HL-60/S4 treated with retinoic acid at 250 ng/mL for 4 days and 3 days (cell line): ENCODE measurements at regions not wholly inside any gene's neighbourhood (a gene's known extent, or its start where the extent isn't known, plus 50 kb on each side); places are given as distances from the start of the nearest gene placed in this dataset.
"Not testable (repeated sequence)": the region's sequence is repeated elsewhere in the genome, so short reads cannot be mapped to it uniquely, and the experiment has no call there.

Experiments used
- in situ Hi-C: fragments of 300-500 bp; cut with MboI; formaldehyde crosslinking; loops from 2 replicates; pipeline ENCODE4 v1.7.0; 2022; ENCODE audit warnings: low sequenced_read_pairs

- in situ Hi-C loops: no loop called here
Observed at GRCh38 chr3:17915341-17915740, 172.9 kb upstream of the TBC1D5 start.

DNA sequence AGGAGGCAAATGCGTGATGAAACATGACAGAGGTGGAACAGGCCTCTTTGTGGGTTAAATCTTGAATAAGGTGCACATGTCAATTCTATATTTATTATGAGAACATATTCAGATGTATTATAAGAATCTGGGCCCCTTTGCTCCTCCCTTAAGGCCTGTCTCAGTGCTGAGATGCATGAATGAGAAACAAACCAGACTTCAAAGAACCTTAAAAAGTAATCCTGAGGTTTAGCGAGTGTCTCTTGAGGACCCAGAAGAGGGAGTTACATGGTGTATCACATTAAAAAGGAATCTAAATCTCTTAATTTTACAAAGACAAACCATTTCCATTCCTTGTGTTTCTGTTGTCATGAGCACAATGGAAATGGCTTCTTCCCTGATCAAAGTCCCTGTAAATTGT is 170.9 kb upstream of the TBC1D5 start:
- in situ Hi-C loops: no loop called here

DNA sequence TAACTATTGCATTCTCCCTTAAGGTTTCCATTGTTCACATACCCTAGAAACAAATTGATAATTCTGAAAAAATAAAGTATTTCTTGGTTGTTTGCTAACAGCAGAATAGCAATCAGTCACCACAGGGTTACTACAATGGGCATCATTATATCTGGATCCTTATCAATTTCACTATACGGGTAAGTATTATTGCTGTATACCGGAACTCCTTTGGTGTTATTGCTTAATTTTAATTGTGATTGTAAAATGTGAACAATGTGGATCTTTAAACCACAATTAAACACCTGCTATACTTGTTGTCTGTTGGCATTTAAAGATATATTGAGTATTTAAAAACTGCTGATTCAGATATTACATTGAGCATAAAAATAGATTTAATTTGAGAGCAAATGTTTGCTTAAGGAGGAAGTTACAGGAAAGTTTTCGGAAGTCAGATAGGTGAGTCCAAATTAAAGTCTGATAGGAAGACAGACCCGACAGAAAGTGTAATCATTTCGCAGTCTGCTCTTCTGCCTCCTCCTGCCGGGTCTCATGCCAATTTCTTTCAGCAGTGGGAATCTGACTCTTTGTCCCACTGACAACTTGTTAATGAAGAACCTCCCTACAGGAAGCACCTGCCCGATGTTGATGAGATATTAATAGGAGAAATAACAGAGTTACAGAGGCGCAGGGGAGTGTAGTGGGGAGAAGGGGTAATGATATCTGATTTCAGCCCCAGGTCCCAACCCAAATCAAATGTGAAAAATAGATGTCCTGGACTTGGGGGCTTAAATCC is 169.7 kb upstream of the TBC1D5 start:
- in situ Hi-C loops: no loop called here

GRCh38 chr3:17910922-17911321 is 168.5 kb upstream of the TBC1D5 start:
- in situ Hi-C loops: no loop called here

DNA sequence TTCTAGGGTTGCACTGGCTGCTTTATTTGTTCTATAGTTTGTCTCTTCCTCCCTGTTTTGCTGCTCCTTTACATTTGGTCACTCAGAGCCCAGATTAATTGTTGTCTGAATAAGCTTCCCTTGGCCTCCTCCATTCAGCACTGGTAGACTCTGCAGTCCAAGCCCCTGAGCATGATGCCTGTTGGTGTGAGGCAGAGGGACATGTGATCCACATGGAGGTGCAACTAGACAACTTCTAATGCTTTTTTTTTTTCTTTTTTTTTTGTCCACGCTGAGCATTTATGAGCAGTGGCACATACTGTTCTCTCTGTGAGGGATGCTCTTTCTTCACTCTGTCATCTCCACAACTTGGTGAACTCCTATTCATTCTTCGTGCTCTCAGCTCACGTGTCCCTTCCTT is 167.3 kb upstream of the TBC1D5 start:
- in situ Hi-C loops: no loop called here

GRCh38 chr3:17908399-17909191 is 166.2 kb upstream of the TBC1D5 start:
- in situ Hi-C loops: no loop called here

GRCh38 chr3:17905996-17906395 is 163.6 kb upstream of the TBC1D5 start:
- in situ Hi-C loops: no loop called here

- in situ Hi-C loops: no loop called here
Observed at GRCh38 chr3:17901893-17902292, 159.5 kb upstream of the TBC1D5 start.

DNA sequence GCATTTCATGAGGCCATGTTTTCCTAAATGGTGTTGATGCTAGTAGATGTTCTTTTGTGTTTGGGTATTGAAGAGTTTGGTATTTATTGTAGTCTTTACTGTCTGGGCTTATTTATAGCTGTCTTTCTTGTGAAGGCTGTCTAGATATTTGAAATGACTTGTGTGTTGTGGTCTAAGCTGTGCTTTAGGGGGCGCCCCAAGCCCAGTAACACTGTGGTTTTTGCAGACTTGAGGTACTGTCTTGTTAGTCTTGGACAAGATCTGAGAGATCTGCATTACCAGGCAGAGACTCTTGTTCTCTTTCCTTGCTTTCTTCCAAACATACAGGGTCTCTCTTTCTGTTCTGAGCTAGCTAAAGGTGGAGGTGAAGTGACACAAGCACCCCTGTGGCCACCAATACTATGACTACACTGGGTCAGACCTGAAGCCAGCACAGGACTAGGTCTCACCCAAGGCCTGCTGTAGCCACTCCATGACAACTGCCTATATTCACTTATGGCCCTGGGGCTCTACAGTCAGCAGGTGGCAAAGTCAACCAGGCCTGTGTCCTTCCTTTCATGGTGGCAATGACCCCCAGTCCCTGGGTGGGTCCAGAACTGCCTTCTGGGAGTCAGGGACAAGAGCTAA is 152.1 kb upstream of the TBC1D5 start:
- in situ Hi-C loops: no loop called here

DNA sequence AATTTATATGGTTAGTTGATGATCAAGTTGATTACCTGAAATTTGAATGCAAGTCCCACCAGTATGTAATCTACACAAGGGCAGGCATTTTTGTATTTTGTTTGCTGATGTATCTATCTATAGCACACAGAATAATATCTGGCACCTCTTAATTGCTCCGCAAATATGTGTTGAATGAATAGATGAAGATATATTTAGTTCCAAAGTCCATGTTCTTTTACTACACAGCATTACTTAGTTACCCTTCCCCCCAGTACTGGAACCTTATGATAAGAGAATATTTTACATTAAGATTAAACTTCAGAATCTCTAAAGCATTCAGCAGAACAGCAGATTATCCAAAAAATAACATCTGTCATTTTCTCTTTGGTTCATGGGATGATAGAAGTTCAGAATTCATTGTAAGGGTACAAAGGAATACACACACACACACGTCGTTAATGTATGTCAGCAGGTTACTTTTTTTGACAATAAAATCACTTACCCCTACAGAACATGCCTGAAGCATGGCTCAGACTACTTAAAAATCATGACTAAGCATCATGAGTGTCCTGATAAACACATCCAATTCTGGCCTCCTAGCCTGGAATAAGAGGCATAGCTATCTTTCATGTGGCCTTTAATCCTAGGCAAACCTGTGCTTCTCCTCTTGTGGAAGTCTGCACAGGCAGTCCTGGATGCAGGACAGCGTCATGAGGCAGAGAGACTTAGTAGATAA is 148.9 kb upstream of the TBC1D5 start:
- in situ Hi-C loops: no loop called here

DNA sequence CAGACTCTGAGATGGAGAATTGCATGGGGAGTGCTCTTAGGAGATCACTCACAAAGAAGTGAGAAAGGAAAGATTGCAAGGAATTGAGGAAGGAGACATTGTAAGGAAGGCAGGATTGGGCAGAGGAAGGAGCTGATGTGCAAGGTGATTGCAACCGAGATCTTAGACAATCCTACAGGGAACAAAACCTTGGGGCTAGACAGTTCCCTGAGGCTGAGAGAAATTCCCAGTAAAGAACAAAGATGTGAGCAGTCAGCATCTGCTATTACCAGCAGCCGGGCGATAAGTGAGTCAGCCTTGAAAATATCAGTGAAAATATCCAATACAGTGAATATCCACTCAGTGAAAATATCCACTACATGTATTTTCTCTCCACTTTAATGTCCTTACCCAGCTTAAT is 143.6 kb upstream of the TBC1D5 start:
- in situ Hi-C loops: no loop called here

DNA sequence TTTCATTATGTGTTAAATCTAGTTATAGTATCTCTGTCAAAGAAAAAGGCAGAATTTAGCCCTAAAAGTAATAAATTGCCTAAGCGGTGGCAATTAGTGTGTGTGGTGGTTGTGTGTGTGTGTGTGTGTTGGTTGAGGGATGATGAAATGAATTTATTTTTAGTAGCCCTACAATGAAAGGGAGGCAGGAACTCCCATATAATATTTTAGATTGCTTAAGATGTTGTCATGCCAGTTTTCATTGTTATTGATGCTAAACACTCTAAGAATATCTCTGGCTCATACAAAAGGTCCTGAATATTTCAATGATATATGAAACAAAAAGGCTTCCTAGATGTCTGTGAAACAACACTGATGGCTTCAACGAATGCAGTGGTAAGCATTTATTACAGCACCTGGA is 140.6 kb upstream of the TBC1D5 start:
- in situ Hi-C loops: no loop called here

GRCh38 chr3:17877299-17877698 is 134.9 kb upstream of the TBC1D5 start:
- in situ Hi-C loops: no loop called here

GRCh38 chr3:17874636-17875035 is 132.2 kb upstream of the TBC1D5 start:
- in situ Hi-C loops: no loop called here

GRCh38 chr3:17872457-17872856 is 130.0 kb upstream of the TBC1D5 start:
- in situ Hi-C loops: no loop called here

DNA sequence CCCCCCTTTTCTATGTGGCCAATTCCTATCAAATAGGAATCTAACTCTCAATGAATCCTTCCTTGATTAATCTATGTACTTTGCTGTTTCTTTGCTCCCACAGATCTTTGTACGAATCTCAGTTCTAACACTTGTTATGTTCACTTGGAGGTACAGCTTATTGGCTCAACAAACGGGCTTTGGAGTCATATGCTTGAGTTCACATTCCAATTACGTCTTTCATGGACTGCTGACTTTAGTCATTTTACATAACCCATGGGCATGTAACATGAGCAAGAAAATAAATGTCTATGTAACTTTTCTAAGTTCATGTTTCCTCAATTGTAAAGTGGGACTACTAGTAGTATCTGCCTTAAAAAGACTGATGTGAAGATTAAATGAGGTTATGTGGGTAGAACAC is 123.2 kb upstream of the TBC1D5 start:
- in situ Hi-C loops: no loop called here

GRCh38 chr3:17861476-17861875 is 119.0 kb upstream of the TBC1D5 start:
- in situ Hi-C loops: no loop called here

DNA sequence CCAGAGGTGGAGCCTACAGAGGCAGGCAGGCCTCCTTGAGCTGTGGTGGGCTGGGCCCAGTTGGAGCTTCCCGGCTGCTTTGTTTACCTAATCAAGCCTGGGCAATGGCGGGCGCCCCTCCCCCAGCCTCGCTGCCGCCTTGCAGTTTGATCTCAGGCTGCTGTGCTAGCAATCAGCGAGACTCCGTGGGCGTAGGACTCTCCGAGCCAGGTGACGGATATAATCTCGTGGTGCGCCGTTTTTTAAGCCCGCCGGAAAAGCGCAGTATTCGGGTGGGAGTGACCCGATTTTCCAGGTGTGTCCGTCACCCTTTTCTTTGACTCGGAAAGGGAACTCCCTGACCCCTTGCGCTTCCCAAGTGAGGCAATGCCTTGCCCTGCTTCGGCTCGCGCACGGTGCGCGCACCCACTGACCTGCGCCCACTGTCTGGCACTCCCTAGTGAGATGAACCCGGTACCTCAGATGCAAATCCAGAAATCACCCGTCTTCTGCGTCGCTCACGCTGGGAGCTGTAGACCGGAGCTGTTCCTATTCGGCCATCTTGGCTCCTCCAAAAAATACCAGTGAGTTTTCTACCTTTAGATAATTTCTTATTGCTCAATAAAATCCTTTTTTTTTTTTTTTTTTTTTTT is 118.5 kb upstream of the TBC1D5 start:
- in situ Hi-C loops: not testable (repeated sequence)

DNA sequence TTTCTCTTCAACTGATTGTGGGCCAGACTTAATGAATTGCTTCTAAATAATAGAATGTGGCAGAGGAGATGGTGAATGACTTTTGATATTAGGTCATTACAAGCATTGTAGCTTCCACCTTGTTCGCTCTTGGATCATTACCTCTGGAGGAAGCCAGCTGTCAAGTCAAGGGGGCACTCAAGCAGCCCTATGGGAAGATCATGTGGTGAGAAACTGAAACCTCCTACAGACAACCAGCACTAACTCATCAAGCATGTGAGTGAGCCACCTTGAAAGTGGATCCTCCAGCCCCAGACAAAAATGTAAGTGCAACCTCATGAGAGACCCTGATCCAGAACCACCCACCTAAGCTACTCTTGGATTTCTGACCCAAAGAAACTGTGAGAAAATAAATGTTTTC is 109.8 kb upstream of the TBC1D5 start:
- in situ Hi-C loops: no loop called here

DNA sequence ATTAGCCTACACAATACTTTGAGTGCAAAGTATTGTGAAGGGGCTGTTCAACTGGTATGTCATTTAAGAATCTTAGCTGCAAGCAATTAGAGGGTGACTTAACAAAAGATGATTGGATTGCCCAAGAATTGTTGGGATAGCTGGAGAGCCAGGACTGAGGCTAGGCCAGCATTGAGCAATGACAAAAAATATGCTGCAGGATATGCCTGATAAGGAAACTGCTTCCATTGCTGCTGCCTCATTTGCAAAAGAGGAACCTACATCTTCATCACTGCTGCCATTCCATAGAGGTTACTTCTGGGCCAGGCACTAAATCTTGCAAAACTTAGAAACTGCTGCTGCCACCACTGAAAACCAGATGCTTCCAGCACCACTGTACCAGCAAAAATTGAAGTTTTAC is 108.0 kb upstream of the TBC1D5 start:
- in situ Hi-C loops: no loop called here

- in situ Hi-C loops: loop anchor here (25.0 kb wide), 3 partner anchors 411 to 1236 kb away; partner anchors contain the start of gene DAZL
Observed at GRCh38 chr3:17848102-17848501, 105.7 kb upstream of the TBC1D5 start.
